Uterus (tissue), 2 donors: ENCODE measurements at regions not wholly inside any gene's neighbourhood (a gene's known extent, or its start where the extent isn't known, plus 50 kb on each side); places are given as distances from the start of the nearest gene placed in this dataset.

Experiments
- CTCF ChIP-seq, 4 experiments: fragments of 200-600 bp in 2 of 4; fragments of 450-650 bp in 2 of 4; sonication (generic) in 2 of 4; IDR thresholded peaks; one replicate each; pipeline ENCODE4 v1.5.1; 2016 to 2019; ENCODE audit warnings: antibody characterized with exemption in 4 of 4, mild to moderate bottlenecking in 2 of 4, moderate library complexity in 1 of 4
- POLR2A ChIP-seq, 2 donors: fragments of 450-650 bp; IDR thresholded peaks; one replicate each; pipeline ENCODE4 v1.6.1; 2016; ENCODE audit warnings: antibody characterized with exemption in 2 of 2, mild to moderate bottlenecking in 1 of 2, moderate library complexity in 1 of 2

DNA sequence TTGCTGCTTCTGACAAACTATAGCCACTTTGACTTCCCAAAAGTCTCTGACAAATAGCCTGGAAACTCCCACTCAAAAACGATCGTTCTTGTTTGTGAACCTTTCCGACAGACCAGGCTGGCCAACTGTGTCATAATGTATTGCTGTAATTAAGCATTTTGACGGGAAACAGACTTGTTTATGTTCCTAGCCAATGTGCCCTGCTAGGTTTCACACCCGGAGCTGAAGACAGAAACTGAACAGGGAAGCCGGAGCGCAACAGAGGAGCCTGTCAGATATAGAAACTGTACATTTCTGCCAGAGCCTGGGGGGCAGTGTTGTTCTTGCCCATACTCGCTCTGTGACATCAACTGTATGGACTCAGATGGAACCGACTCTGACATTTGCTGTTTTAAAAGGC is 55.3 kb upstream of the C7orf33 start:
- TF ChIP-seq POLR2A (IDR thresholded peaks at IDR 0.05) (no peak), CTCF (IDR thresholded peaks at IDR 0.05) (no peak)
